ENCODE measurements at regions not wholly inside any gene's neighbourhood (a gene's known extent, or its start where the extent isn't known, plus 50 kb on each side); places are given as distances from the start of the nearest gene placed in this dataset.

DNA sequence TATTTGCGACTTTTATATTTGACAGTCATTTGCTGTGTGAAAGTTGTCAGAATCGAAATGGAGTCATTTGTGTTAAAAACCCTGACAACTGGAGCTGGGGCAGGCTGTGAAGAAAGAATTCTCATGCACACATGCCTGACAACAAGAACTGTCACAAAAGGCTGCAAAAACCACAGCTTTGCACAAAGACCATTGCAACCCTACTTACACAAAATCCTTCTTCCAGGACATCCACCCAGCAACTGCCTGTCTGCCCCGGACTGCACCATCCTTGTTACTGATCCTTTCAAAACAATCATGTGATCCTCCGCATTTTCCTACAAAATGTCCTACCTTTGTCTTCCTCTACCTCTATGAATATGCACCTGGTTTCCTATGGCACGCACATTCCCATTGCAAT is 66.8 kb upstream of the IRS2 start:
- DNase-seq, result no peak
- Histone ChIP-seq H3K9me3 (no peaks in the 10 kb centered on the region), H3K36me3 (no peaks in the 10 kb centered on the region), H3K4me3 (no peak overlapping the region), H3K27me3 (no peaks in the 10 kb centered on the region; the same call in 1 of the 2 replicates)

DNA sequence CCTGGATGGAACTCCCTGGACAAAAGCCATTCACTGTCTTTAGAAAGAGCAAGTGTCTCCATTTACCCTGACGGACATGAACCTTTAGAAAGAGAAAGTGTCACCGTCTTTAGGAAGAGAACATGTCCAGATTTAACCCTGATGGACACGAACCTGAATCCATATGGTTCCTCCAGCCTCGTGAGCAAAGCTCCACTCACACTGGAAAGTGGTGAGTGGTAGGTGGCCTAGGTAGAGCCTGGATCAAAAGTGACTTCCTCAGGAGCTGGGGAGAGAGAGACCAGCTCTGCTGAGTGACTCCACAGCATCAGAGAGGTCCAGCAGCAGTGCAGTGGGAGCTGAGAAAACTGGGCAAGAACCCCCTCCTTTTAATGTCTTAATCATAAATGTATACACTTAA is 59.8 kb upstream of the IRS2 start:
- H3K4me3 ChIP-seq, result no peak overlapping the region
- no peaks in the 10 kb centered on the region for H3K9me3 ChIP-seq
- no peaks in the 10 kb centered on the region; the same call in 1 of the 2 replicates for H3K27me3 ChIP-seq
- no peaks in the 10 kb centered on the region for H3K36me3 ChIP-seq
- no peak for DNase-seq

DNA sequence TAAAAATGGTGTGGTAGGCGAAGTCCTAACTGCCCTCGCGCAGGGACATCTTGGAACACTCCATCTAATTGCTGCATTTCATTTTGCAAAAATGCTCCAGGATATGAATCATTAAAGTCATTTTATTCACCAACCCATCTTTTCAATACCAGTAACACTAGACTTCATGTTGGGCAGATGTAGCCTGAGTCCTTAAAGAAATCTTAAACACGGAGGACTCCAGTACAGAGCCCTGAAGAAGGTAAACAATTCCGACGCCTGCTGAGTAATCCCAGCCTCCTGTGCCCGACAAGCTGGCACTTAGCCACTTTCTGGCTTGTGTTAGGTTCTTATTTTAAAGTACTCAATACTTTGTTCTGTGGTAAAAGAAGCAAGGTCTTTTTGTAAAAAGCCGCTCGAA is 58.0 kb upstream of the IRS2 start:
- Histone ChIP-seq H3K9me3 (no peaks in the 10 kb centered on the region), H3K36me3 (no peaks in the 10 kb centered on the region), H3K27me3 (no peaks in the 10 kb centered on the region; the same call in 1 of the 2 replicates), H3K4me3 (no peak overlapping the region)
- DNase-seq, result peak; percentile 14

DNA sequence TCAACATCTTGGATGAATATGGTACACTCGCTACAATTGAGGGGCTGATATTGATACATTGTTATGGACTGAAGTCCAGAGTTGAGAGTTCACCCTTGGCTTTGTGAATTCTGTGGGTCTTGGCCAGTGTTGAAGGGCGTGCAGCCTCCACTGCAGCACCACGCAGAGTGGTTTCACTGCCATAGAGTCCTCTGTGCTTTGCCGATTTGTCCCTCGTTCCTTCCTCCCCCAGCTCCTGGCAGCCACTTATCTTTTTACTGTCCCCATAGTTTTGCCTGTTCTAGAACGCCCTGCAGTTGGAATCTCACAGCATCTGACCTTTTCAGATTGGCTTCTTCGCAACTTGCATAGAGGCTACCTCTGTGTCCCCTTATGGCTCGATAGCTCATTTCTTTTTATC is 57.3 kb upstream of the IRS2 start:
- no peak for DNase-seq
- no peaks in the 10 kb centered on the region for H3K9me3 ChIP-seq
- H3K36me3 ChIP-seq, result no peaks in the 10 kb centered on the region
- no peak overlapping the region for H3K4me3 ChIP-seq
- no peaks in the 10 kb centered on the region; the same call in 1 of the 2 replicates for H3K27me3 ChIP-seq

DNA sequence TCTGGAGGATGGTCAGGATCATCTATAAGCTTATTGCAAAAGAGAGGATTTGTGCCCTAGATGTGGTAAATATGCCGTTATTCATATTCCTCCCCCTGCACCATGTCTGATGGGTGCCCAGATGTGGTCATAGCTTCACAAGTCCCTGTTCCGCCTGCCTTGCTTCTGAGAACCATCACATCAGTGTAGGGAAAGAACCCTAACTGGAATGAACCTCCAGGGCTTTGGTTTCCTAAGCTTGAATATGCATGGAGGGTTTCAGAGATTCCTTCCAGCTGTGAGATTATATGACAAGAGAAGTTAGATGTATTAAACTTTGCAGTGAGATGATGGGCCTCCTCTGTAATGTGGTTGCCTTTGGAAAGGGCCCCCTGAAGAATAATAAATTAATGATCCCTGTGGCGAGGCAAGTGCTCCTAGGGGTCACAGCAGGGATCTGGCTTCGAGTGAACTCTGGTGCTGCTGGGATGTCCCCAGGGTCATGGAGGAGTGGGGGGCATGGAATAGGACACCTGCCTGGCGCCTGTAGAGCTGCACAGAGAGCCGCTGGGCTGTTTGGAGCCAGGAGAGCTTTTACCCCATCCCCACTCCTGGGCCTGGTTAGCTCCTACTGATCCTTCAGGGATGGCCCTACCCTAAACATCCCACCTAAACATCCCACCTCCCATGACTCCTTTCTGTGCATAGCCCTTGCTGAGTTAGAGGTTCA is 56.0 kb upstream of the IRS2 start:
- H3K36me3 ChIP-seq, result no peaks in the 10 kb centered on the region
- no peak for DNase-seq
- H3K4me3 ChIP-seq, result no peak overlapping the region
- H3K9me3 ChIP-seq, result no peaks in the 10 kb centered on the region
- H3K27me3 ChIP-seq, result no peaks in the 10 kb centered on the region; the same call in 1 of the 2 replicates

DNA sequence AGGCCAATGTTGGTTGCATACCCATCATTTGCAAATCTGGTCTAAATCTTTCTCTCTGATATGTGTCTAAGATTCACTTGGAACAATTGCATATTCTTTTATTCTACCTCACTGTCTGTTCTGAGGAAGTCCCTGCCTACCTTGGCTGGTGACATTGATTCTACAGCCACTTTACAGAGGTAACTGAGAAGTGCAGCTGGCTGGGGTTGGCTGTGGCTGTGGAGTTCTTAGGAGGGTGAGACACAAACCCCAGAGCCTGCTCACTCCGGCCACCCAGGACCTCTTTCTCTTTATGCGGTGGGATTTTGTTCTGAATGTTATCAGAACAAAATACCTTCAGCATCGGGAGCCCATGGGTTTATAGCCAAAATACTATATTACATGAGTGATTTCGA is 54.5 kb upstream of the IRS2 start:
- H3K36me3 ChIP-seq, result no peaks in the 10 kb centered on the region
- no peak for DNase-seq
- H3K4me3 ChIP-seq, result no peak overlapping the region
- no peaks in the 10 kb centered on the region for H3K9me3 ChIP-seq
- no peaks in the 10 kb centered on the region for H3K27me3 ChIP-seq

DNA sequence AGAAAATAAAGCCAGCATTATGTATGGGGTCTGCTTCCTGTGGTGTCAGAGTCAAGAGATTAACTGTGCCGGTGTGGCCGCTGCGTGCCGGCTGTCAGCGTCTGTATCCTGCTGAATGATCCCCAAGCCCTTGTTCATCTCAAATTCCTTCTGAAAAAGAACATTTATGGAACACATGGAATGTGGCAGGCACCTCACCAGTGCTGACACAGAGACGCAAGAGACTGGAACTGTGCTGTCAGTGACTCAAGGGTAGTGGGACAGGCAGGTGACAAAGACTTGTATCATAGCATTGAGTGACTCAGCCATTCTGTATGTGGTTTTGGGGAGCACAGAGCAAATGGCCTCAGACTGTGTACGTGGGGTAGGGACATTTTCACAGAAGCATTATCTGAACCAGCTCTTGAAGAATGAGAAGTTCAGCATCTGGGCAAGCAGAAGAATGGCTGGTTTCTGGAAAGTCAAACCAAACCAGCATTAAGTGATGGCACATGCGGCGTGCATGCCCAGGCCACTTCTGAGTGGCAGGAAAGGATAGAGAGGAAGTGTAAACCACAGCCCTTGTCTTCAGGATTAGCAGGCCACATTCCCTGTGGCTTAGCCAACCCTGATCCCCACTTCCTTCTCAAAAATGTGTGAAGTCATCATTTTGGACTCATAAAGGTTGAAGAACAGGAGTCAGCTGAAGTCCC is 54.0 kb upstream of the IRS2 start:
- no peaks in the 10 kb centered on the region for H3K27me3 ChIP-seq
- DNase-seq, result peak; percentile 61
- no peaks in the 10 kb centered on the region for H3K9me3 ChIP-seq
- H3K36me3 ChIP-seq, result no peaks in the 10 kb centered on the region
- no peak overlapping the region for H3K4me3 ChIP-seq

DNA sequence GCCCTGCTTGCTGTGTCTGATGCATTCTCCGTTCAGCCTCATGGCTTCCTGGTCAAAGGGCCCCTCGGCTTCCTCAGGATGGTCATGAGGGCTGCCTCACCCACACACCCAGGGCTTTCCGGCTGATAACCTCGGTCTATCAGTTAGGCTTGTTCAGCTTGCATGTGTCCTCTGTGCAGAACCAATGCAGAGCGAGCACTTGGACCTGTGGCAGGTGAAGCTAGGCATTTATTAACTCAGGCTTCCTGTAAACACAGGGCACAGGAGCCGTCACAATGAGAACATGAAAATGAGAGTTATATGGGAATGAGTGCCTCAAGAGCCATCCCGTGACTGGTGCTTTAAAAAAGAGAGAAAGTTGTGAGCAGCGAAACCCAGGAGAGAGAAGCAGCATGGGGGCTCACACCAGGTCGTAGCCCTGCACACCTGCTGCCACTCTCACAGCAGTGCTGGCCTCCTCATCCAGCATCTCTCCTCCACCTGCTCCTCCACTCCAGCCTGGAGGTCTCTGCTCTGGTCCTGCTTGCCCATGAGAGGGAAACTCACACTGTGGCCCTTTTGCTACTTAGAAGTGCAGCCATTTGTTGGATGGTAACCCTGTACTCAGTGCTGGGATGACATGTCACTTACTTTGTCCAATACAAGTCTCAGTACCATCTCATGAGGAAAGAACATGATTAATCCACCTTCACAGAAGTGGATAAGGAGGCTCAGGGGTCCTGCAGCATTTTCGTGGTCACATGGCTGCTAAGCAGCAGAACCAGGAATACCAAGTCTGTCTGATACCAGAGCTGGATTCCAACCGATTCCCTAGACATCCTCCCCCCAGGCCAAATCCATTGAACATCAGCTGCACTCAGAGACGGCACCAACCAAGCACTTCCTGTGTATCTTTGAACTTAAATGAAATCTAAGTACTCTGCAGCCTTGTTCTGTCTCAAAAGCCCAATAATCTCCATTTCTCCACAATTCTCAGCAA is 50.5 kb upstream of the IRS2 start:
- H3K9me3 ChIP-seq, result no peaks in the 10 kb centered on the region
- no peaks in the 10 kb centered on the region for H3K36me3 ChIP-seq
- H3K27me3 ChIP-seq, result peaks cover 2% of the 10 kb centered on the region; the same call in 1 of the 2 replicates
- no peak for DNase-seq
- no peak overlapping the region for H3K4me3 ChIP-seq
